IMR-90 (cell line): ENCODE measurements at regions not wholly inside any gene's neighbourhood (a gene's known extent, or its start where the extent isn't known, plus 50 kb on each side); places are given as distances from the start of the nearest gene placed in this dataset.

Experiments
- ATAC-seq: fragments of 200-7000 bp; cut with Tn5 transposase; 2 replicates; pipeline ENCODE4 v1.9.1; 2020; ENCODE audit warnings: low read depth, mild to moderate bottlenecking, moderate library complexity
- BruUV-seq: library from RNA; stranded (reverse); fragments of 400-500 nt; replicated peaks from 2 replicates; lab custom pipeline; 2021; lab: Mats Ljungman, UMichigan
- CTCF ChIA-PET: fragments of 300-600 bp; formaldehyde crosslinking; extraction: SDS; loops from one replicate; lab custom pipeline; 2021; ENCODE audit warnings: antibody characterized with exemption; lab: Yijun Ruan, JAX
- POLR2A ChIA-PET: fragments of 300-600 bp; sonication (Branson Sonifier 250); formaldehyde crosslinking; loops from one replicate; lab custom pipeline; 2022; ENCODE audit warnings: antibody characterized with exemption; ENCODE audit not compliant: unreplicated experiment; lab: Charles Lee
- DNase-seq: peaks from one replicate; pipeline ENCODE4 v3.0.0; 2013
- H2AFZ ChIP-seq: replicated peaks from 2 replicates; pipeline ENCODE3; 2013; ENCODE audit warnings: low read length, mild to moderate bottlenecking; ENCODE audit not compliant: poor library complexity
- H2AK5ac ChIP-seq: 2 replicates; pipeline ENCODE4 v1.6.1; 2013; ENCODE audit warnings: low read depth, low read length, inconsistent platforms
- H2AK9ac ChIP-seq: replicated peaks from 2 replicates; pipeline ENCODE3; 2013; ENCODE audit warnings: mild to moderate bottlenecking, low read depth, low read length, moderate library complexity; ENCODE audit not compliant: poor library complexity
- H2BK120ac ChIP-seq: 2 replicates; pipeline ENCODE4 v1.6.1; 2013; ENCODE audit warnings: low read depth, low read length, inconsistent platforms
- H2BK15ac ChIP-seq: 3 replicates; pipeline ENCODE4 v1.6.1; 2013; ENCODE audit warnings: low read depth, low read length, inconsistent platforms
- H2BK20ac ChIP-seq: 2 replicates; pipeline ENCODE4 v1.6.1; 2013; ENCODE audit warnings: low read depth, mild to moderate bottlenecking, inconsistent platforms, low read length, moderate library complexity
- H2BK5ac ChIP-seq: 2 replicates; pipeline ENCODE4 v1.6.1; 2013; ENCODE audit warnings: mild to moderate bottlenecking, low read depth, low read length, inconsistent platforms; ENCODE audit not compliant: poor library complexity, severe bottlenecking
- H3K14ac ChIP-seq: replicated peaks from 2 replicates; pipeline ENCODE4 v1.6.1; 2013; ENCODE audit warnings: low read depth, low read length, inconsistent platforms
- H3K18ac ChIP-seq: 2 replicates; pipeline ENCODE4 v1.6.1; 2013; ENCODE audit warnings: low read depth, low read length, control low read depth
- H3K23ac ChIP-seq: 2 replicates; pipeline ENCODE4 v1.6.1; 2013; ENCODE audit warnings: low read depth, low read length, inconsistent platforms
- H3K27ac ChIP-seq: 2 replicates; pipeline ENCODE4 v1.5.1; 2013; ENCODE audit warnings: mild to moderate bottlenecking, control low read depth, low read length; ENCODE audit not compliant: insufficient read depth
- H3K27me3 ChIP-seq: 2 replicates; pipeline ENCODE4 v1.6.1; 2013; ENCODE audit warnings: low read length; ENCODE audit not compliant: control insufficient read depth, insufficient read depth
- H3K36me3 ChIP-seq: 2 replicates; pipeline ENCODE4 v1.6.1; 2013; ENCODE audit warnings: low read length, mixed read lengths; ENCODE audit not compliant: control insufficient read depth, insufficient read depth
- H3K4ac ChIP-seq: 2 replicates; pipeline ENCODE4 v1.6.1; 2013; ENCODE audit warnings: low read depth, low read length, inconsistent platforms
- H3K4me1 ChIP-seq: 2 replicates; pipeline ENCODE4 v1.6.1; 2013; ENCODE audit warnings: low read length, mixed read lengths; ENCODE audit not compliant: control insufficient read depth, insufficient read depth
- H3K4me2 ChIP-seq: 2 replicates; pipeline ENCODE4 v1.6.1; 2013; ENCODE audit warnings: low read depth, mild to moderate bottlenecking, control low read depth, low read length, moderate library complexity
- H3K4me3 ChIP-seq: 2 replicates; pipeline ENCODE4 v1.5.1; 2013; ENCODE audit warnings: low read depth, mild to moderate bottlenecking, control low read depth, low read length, moderate library complexity; ENCODE audit not compliant: insufficient read depth
- H3K56ac ChIP-seq: 2 replicates; pipeline ENCODE4 v1.6.1; 2013; ENCODE audit warnings: low read length, inconsistent platforms; ENCODE audit not compliant: insufficient read depth; ENCODE audit errors: extremely low read depth
- H3K79me1 ChIP-seq, 2 experiments: 2 replicates each; pipeline ENCODE4 v1.6.1; 2013; ENCODE audit warnings: low read length in 2 of 2, inconsistent platforms in 1 of 2, low read depth in 1 of 2
- H3K9ac ChIP-seq: 2 replicates; pipeline ENCODE4 v1.6.1; 2013; ENCODE audit warnings: low read depth, low read length, control low read depth
- H3K9me1 ChIP-seq: 2 replicates; pipeline ENCODE4 v1.6.1; 2013; ENCODE audit warnings: low read length, inconsistent platforms; ENCODE audit not compliant: insufficient read depth
- H3K9me3 ChIP-seq: 2 replicates; pipeline ENCODE4 v1.6.1; 2013; ENCODE audit warnings: low read length; ENCODE audit not compliant: control insufficient read depth, insufficient read depth
- H4K20me1 ChIP-seq: 2 replicates; pipeline ENCODE4 v1.6.1; 2013; ENCODE audit warnings: low read length, inconsistent platforms; ENCODE audit not compliant: insufficient read depth
- H4K5ac ChIP-seq: 2 replicates; pipeline ENCODE4 v1.6.1; 2013; ENCODE audit warnings: mild to moderate bottlenecking, low read depth, low read length, control low read depth
- H4K8ac ChIP-seq, 2 experiments: 2 replicates each; pipeline ENCODE4 v1.6.1; 2013; ENCODE audit warnings: low read depth in 2 of 2, low read length in 2 of 2, control low read depth in 1 of 2, inconsistent platforms in 1 of 2
- H4K91ac ChIP-seq: 2 replicates; pipeline ENCODE4 v1.6.1; 2013; ENCODE audit warnings: low read depth, low read length, inconsistent platforms; ENCODE audit not compliant: insufficient read depth
- CEBPB ChIP-seq: IDR thresholded peaks from 2 replicates; pipeline ENCODE4 v1.6.1; 2012; ENCODE audit warnings: low read depth, low read length, improper control_type of control experiment
- FOS ChIP-seq: fragments of 150-350 bp; IDR thresholded peaks from 2 replicates; pipeline ENCODE4 v1.6.1; 2016; ENCODE audit warnings: low read depth, low read length
- MAFK ChIP-seq: IDR thresholded peaks from 2 replicates; pipeline ENCODE4 v1.6.1; 2012; ENCODE audit warnings: low read depth, low read length, improper control_type of control experiment
- MXI1 ChIP-seq: IDR thresholded peaks from 2 replicates; pipeline ENCODE4 v1.6.1; 2012; ENCODE audit warnings: low read depth, mild to moderate bottlenecking, low read length, moderate library complexity, borderline replicate concordance
- whole genome bisulfite sequencing, 2 experiments: methylation state at CpG; one replicate each; pipeline versions ENCODE4 v1.1.5 to v1.1.7; 2013; ENCODE audit warnings: missing lambda C conversion rate in 2 of 2; ENCODE audit not compliant: insufficient read length in 1 of 2; ENCODE audit errors: extremely low coverage in 2 of 2; 5-methylcytosine and 5-hydroxymethylcytosine counted together
- dilution Hi-C: fragments of 300-500 bp; cut with HindIII; formaldehyde crosslinking; loops from one replicate; pipeline ENCODE4 v1.14.3; 2018; ENCODE audit warnings: low sequenced_read_pairs; ENCODE audit not compliant: unreplicated experiment
- in situ Hi-C: fragments of 300-500 bp; cut with MboI; formaldehyde crosslinking; loops from 3 replicates; pipeline ENCODE4 v1.14.3; 2019; ENCODE audit warnings: low sequenced_read_pairs, inconsistent platforms, mixed read lengths
- intact Hi-C: fragments of 100-400 bp; cut with micrococcal nuclease; formaldehyde crosslinking; loops from 2 replicates; pipeline ENCODE4 v1.10.0; 2022
- TF ChIP-seq, protein P1 (sequence below): conservative IDR thresholded peaks from 2 replicates; pipeline ENCODE4 v1.5.1; 2012; ENCODE audit warnings: mild to moderate bottlenecking, low read depth, low read length, improper control_type of control experiment
- TF ChIP-seq, protein P2 (sequence below): fragments of 150-350 bp; IDR thresholded peaks from 2 replicates; pipeline ENCODE4 v1.6.1; 2016; ENCODE audit warnings: low read depth, mild to moderate bottlenecking, low read length, moderate library complexity, borderline replicate concordance

DNA sequence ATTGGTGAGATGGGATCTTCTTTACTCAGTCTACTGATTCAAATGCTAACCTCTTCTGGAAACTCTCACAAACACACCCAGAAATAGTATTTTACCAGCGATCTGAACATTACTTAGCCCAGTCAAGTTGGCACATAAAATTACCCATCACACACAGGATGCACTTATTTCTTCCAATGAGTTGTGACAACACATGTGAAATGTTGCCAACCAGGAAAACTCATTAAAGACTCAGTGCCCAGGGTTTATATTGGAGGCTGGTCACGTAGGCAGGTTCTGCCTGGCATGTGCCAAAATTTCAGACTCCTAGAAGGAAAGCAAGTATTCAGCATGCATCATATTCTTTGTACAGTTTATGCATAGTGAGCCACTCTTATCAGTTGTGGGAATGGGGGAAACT, 443.3 kb downstream of the EPM2A start:
- Histone ChIP-seq H2AK5ac (no peak overlapping the region), H3K27ac (no peak overlapping the region), H2BK120ac (no peak overlapping the region), H4K91ac (no peak overlapping the region), H3K9me3 (no peaks in the 10 kb centered on the region; the same call in 1 of the 2 replicates), H3K4me2 (no peak overlapping the region), H2BK15ac (no peak overlapping the region), H3K4me1 (no peaks in the 10 kb centered on the region), H2AFZ (no peak overlapping the region), H4K8ac (no peak overlapping the region), H3K9ac (no peak overlapping the region), H2BK5ac (no peak overlapping the region), H2BK20ac (no peak overlapping the region), H3K36me3 (no peaks in the 10 kb centered on the region), H3K9me1 (no peaks in the 10 kb centered on the region), H3K18ac (no peak overlapping the region), H2AK9ac (no peak overlapping the region), H3K56ac (no peak overlapping the region), H3K27me3 (no peaks in the 10 kb centered on the region), H4K5ac (no peak overlapping the region), H3K4ac (no peak overlapping the region), H3K79me1 (no peaks in the 10 kb centered on the region), H3K23ac (no peak overlapping the region), H4K20me1 (no peaks in the 10 kb centered on the region), H3K4me3 (no peak overlapping the region), H3K14ac (no peak overlapping the region)
- CTCF ChIA-PET = no interaction called here
- TF ChIP-seq MXI1 (no peak), CEBPB (no peak), FOS (no peak), MAFK (no peak)
- TF ChIP-seq, protein P1, sequence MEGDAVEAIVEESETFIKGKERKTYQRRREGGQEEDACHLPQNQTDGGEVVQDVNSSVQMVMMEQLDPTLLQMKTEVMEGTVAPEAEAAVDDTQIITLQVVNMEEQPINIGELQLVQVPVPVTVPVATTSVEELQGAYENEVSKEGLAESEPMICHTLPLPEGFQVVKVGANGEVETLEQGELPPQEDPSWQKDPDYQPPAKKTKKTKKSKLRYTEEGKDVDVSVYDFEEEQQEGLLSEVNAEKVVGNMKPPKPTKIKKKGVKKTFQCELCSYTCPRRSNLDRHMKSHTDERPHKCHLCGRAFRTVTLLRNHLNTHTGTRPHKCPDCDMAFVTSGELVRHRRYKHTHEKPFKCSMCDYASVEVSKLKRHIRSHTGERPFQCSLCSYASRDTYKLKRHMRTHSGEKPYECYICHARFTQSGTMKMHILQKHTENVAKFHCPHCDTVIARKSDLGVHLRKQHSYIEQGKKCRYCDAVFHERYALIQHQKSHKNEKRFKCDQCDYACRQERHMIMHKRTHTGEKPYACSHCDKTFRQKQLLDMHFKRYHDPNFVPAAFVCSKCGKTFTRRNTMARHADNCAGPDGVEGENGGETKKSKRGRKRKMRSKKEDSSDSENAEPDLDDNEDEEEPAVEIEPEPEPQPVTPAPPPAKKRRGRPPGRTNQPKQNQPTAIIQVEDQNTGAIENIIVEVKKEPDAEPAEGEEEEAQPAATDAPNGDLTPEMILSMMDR = no peak
- TF ChIP-seq, protein P2, sequence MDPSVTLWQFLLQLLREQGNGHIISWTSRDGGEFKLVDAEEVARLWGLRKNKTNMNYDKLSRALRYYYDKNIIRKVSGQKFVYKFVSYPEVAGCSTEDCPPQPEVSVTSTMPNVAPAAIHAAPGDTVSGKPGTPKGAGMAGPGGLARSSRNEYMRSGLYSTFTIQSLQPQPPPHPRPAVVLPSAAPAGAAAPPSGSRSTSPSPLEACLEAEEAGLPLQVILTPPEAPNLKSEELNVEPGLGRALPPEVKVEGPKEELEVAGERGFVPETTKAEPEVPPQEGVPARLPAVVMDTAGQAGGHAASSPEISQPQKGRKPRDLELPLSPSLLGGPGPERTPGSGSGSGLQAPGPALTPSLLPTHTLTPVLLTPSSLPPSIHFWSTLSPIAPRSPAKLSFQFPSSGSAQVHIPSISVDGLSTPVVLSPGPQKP = no peak
- no peak for ATAC-seq
- in situ Hi-C loops (no loop called here), intact Hi-C loops (no loop called here), dilution Hi-C loops (no loop called here)
- DNase-seq = no peak
- POLR2A ChIA-PET = interaction anchor here (0.6 kb wide), 1 partner anchor 443 kb away, joined by 3 read pairs; the partner anchor contains the start of gene EPM2A
- BruUV-seq = no TSS peak
- 60% methylated on average over 1 of the region's 2 CpGs; no CpG with 5 or more reads in 1 of the 2 experiments for WGBS, 2 experiments
